ENCODE measurements at regions not wholly inside any gene's neighbourhood (a gene's known extent, or its start where the extent isn't known, plus 50 kb on each side); places are given as distances from the start of the nearest gene placed in this dataset.

- H3K27me3 ChIP-seq (ENCODE audit: control insufficient read depth, insufficient read depth, low read length): no peaks in the 10 kb centered on the region
- ATAC-seq (no peak), DNase-seq (ENCODE audit: low read depth, low spot score) (no peak)
- in situ Hi-C loops (cut with HindIII; ENCODE audit: low pct_unique_long_range_greater_than_20kb, low sequenced_read_pairs) (no loop called here), intact Hi-C loops (cut with micrococcal nuclease; ENCODE audit: unreplicated experiment) (no loop called here)
- ChIA-PET POLR2A (no interaction called here), CTCF (no interaction called here)
- no peaks in the 10 kb centered on the region for H3K36me3 ChIP-seq (ENCODE audit: control insufficient read depth, insufficient read depth, low read length)
- no peaks in the 10 kb centered on the region for H3K9me3 ChIP-seq (ENCODE audit: control insufficient read depth, insufficient read depth, low read depth, low read length)
- H3K27ac ChIP-seq (ENCODE audit: low read length): no peak overlapping the region
- no TSS peak for BruUV-seq (replicated peaks)
- no peaks in the 10 kb centered on the region for H3K4me1 ChIP-seq (ENCODE audit: control insufficient read depth, insufficient read depth, low read length)
- TF ChIP-seq POLR2AphosphoS5 (IDR thresholded peaks at IDR 0.05; ENCODE audit: low read depth, low read length) (no peak), TCF7L2 (IDR thresholded peaks at IDR 0.05; ENCODE audit: low read depth, low read length) (no peak), SIN3A (IDR thresholded peaks at IDR 0.05; ENCODE audit: borderline replicate concordance, insufficient read depth, low read depth, low read length) (no peak), REST (IDR thresholded peaks at IDR 0.05; ENCODE audit: insufficient read depth in 1 of 2, low read depth in 2 of 2, low read length in 1 of 2) (no peak)
- no peak overlapping the region for H3K4me3 ChIP-seq (ENCODE audit: low read depth in 2 of 2, low read length in 2 of 2)
Observed at GRCh38 chrX:97751016-97751415, 867.3 kb downstream of the RPA4 start.

GRCh38 chrX:97751735-97752134, 868.0 kb downstream of the RPA4 start:
- TF ChIP-seq SIN3A (IDR thresholded peaks at IDR 0.05; ENCODE audit: borderline replicate concordance, insufficient read depth, low read depth, low read length): no peak
- TF ChIP-seq POLR2AphosphoS5 (IDR thresholded peaks at IDR 0.05; ENCODE audit: low read depth, low read length): no peak
- TF ChIP-seq REST (IDR thresholded peaks at IDR 0.05; ENCODE audit: insufficient read depth in 1 of 2, low read depth in 2 of 2, low read length in 1 of 2): no peak
- no peak for TF ChIP-seq TCF7L2 (IDR thresholded peaks at IDR 0.05; ENCODE audit: low read depth, low read length)
- no peak for TF ChIP-seq CTCF (IDR thresholded peaks at IDR 0.05)
- POLR2A ChIA-PET: no interaction called here
- H3K4me1 ChIP-seq (ENCODE audit: control insufficient read depth, insufficient read depth, low read length): no peaks in the 10 kb centered on the region
- no peak overlapping the region for H3K27ac ChIP-seq (ENCODE audit: low read length)
- H3K4me3 ChIP-seq (ENCODE audit: low read depth in 2 of 2, low read length in 2 of 2): no peak overlapping the region
- no peaks in the 10 kb centered on the region for H3K9me3 ChIP-seq (ENCODE audit: control insufficient read depth, insufficient read depth, low read depth, low read length)
- DNase-seq (ENCODE audit: low read depth, low spot score) (no peak), ATAC-seq (no peak)
- no peaks in the 10 kb centered on the region for H3K36me3 ChIP-seq (ENCODE audit: control insufficient read depth, insufficient read depth, low read length)
- in situ Hi-C loops (cut with HindIII; ENCODE audit: low pct_unique_long_range_greater_than_20kb, low sequenced_read_pairs): no loop called here
- BruUV-seq (replicated peaks): no TSS peak
- H3K27me3 ChIP-seq (ENCODE audit: control insufficient read depth, insufficient read depth, low read length): no peaks in the 10 kb centered on the region
- CTCF ChIA-PET: no interaction called here
- intact Hi-C loops (cut with micrococcal nuclease; ENCODE audit: unreplicated experiment): no loop called here
